ENCODE measurements at regions not wholly inside any gene's neighbourhood (a gene's known extent, or its start where the extent isn't known, plus 50 kb on each side); places are given as distances from the start of the nearest gene placed in this dataset.

- TF ChIP-seq RAD21 (IDR thresholded peaks at IDR 0.05; ENCODE audit: low read depth) (no peak), EGR1 (IDR thresholded peaks at IDR 0.05) (no peak), NFIC (IDR thresholded peaks at IDR 0.05) (no peak)
- TF ChIP-seq, protein P1, sequence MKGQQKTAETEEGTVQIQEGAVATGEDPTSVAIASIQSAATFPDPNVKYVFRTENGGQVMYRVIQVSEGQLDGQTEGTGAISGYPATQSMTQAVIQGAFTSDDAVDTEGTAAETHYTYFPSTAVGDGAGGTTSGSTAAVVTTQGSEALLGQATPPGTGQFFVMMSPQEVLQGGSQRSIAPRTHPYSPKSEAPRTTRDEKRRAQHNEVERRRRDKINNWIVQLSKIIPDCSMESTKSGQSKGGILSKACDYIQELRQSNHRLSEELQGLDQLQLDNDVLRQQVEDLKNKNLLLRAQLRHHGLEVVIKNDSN (IDR thresholded peaks at IDR 0.05) = no peak
Observed at GRCh38 chr1:22245726-22246125, 102.8 kb upstream of the WNT4 start.

Data from Ishikawa (cell line).